NK-92 (cell line): ENCODE measurements at regions not wholly inside any gene's neighbourhood (a gene's known extent, or its start where the extent isn't known, plus 50 kb on each side); places are given as distances from the start of the nearest gene placed in this dataset.

Experiments
- DNase-seq: peaks from one replicate; lab custom pipeline; 2025; ENCODE audit not compliant: unreplicated experiment; lab: John Stamatoyannopoulos, UW

DNA sequence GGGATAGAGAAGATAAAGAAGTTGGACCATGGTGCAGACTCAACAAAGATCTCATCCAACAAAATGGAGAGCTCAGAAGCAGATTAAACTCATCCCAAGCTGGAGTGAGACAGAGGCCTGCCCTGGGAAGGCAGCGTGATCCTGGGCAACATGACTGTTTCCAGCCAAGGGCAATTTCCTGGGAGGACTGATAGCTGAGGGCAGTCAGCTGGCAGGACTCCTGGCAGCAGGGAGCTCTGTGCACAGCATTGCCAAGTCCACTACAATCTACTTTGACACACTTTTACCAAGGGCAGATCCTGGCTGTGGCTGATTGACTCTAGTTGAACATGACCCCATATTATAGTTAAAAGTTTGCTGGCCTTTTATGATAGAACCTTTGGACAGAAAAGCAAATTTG lies 357.3 kb upstream of the RASGEF1B start:
- DNase-seq, result no peak

- DNase-seq, result no peak
Observed at GRCh38 chr4:81827577-81828202, 356.0 kb upstream of the RASGEF1B start.

GRCh38 chr4:81826817-81827424 lies 355.2 kb upstream of the RASGEF1B start:
- DNase-seq, result no peak

DNA sequence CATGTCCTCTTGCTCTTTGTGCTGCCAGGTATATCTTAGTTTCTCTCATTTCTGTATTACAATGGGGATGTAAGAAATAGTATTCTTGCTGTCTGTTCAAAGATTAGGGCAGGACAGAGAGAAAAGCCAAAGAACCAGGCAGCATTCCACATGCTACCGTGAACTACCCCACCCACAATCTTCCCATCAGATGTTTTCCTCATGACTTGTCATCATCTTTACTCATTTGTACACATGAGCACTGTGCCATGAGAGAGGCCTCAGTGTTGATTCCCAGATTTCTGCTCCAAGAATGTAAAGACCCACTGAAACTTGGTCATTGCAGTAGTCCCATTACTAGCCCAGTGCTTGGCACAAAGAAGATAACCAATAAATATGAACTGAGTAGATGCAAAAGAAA lies 354.6 kb upstream of the RASGEF1B start:
- DNase-seq, result no peak

DNA sequence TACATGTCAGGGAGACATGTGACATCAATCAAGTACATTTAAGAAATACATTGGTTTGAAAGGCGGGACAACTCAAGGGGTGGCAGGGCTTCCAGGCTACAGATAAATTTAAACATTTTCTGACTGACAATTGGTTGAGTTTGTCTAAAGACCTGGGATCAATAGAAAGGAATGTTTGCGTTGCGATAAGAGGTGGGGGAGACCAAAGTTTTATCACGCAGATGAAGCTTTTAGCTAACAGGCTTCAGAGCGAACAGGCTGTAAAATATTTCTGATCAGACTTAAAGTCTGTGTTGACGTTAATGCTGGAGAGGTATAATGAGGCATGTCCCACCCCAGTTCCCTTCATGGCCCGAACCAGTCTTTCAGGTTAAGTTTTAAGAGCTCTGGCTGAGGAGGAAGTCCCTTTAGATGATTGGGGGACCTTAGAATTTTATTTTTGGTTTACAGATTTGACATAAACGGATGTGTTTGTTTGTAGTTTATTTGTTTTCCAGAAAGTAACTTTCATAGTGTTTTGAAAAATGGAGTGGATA lies 346.7 kb upstream of the RASGEF1B start:
- DNase-seq, result no peak

DNA sequence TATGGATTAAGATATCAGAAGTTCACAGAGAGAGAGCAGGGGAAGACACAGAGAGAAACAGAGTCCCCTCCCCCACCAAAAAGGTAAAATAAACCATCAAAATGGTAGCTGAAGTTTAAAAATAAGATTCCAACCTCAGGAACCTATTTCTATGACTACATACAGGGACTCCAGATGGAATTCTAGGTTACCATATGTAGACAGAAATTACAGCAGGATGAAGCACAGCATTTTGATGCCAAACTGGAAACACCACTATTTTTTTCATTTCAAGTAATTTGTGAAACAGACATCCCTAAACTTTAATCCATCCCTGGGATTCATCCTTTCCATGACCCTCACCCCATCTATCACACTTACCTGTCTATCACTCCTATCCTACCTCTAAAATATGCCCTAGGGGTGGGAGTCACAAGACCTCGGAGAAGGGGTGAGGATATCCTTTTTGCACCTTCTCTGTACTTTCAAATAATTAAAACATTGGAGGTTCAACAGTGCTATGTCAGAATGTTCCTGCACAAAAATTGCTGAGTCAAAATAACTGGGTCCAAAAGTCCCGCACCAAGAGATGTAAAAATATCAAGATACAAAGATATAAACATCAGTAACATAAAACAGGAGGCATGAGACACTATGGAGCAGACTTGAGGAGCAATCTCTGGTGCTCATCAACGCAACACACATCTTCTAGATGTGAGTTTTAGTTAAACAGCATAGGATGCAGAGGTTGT lies 344.5 kb upstream of the RASGEF1B start:
- DNase-seq, result no peak

DNA sequence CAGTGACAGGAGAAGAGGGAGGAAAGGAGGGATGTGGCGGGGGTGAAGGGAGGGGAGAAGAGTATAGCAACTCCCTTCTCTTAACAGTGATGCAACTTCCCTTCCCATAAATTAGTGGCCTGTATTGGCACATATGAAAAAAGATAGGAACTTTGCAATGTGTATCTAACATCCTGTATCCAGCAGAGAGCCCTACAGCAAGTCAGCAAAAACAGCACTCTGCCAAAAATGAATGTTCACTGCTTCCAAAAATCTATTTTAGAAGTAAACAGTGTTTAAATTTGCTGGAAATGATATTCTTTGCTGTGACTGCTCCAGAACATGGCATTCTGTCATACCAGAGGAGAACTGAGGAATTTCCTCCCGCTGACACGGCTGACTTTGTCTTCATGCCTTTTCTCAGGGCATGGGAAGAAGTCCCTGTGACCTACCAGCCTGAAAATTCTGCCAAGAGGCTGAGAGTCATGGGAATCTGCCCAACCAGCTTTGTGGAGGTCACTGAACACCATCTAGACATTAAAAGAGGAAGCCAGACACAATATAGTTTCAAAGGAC lies 343.4 kb upstream of the RASGEF1B start:
- no peak for DNase-seq

DNA sequence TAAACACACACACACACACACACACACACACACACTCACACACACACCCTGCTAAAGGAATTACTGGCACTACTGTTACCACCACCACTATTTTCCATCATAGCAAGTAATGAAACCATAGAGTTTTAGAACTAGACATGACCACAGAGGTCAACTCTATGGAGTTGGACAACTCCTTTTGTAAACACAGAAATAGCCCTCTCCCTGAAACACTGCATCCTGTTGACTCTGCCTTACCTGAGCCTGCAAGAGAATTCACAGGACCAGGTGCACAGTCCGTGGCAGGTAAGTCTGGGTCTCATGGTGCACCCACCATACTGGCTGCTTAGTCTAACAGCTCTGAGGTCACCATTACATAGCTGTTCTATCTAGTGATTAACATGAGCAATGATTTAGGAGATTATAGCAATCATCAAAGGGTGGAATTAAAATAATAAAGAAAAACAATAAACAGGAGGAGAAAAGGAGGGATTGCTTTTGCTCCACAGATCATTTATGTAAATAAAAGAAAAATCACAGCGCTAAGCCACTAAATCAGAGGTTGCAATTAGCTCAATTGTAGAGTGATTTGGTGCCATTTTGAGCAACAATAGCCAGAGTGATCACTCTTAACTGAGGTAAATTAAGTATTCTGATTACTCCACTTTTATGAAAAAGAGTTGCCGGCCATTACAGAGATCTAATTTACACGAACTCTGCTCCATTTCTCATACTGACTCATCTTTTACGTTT lies 340.0 kb upstream of the RASGEF1B start:
- DNase-seq, result no peak

DNA sequence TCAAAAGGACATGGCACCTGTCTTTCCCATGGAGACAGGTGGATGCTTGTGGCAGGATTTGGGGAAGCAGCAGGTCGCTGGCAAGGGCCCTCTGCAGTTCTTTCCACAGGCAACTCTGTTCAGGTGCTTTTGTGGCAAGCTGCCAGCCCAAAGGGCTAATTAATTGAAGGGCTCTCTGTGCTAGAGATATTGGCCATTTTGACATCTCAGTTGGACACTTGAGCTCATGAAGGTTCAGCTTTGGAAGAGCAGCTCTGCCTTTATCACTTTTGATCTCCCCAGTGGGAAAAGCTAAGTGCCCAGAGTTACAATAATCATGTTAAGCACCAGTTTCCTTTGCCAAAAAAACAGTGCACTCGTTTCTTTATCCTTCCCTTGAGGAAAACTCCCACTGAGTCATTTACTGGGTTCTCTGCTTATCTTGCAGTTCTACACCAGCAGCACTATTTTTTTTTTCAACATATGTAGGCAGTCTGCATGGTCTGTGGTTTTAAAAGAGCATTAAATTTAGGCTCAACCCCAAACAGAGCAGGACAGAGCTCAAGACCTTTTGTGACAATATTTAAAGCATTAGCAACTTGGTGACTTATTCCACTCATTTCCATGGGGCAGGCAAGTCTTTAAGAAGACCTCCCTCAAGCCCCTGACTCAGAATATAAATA lies 336.4 kb upstream of the RASGEF1B start:
- DNase-seq, result no peak

DNA sequence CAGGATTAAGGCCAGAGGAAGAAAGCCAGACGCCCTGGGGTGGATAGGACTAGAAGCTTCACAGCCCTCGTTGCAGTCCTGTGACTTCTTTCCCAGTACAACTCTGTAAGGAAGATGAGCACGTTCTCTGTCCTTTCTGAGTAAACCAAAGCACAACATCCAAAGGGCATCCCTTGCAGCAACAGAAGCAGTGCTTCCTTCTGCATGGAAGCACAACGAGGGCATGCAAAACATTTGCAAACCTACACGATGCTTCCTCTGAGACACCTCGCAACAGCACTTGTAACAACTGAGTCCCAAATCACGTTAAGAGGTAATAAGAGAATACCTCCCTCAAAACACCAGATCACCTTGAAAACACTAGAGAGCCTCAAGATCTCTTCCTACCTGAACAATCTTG lies 335.7 kb upstream of the RASGEF1B start:
- DNase-seq, result no peak

DNA sequence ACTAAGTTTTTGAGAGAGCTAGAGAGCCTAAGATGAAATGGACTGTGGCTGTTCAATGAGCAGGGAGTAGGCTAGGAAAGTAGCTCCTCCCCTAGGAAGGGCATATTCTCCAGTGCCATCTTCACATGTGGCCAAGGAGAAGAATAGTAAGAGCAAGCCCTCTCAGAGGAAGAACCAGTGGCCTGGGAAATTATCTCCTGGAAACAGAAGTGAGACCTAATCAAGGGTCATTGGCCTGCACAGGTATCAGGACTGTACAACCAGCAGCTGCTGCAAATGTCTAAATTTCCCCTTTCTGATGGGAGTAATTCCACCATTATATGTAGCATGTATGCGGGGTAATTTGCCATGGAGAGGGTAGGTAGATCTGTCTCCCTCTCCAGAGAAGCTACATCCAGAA lies 334.8 kb upstream of the RASGEF1B start:
- DNase-seq, result no peak

- DNase-seq, result no peak
Observed at GRCh38 chr4:81804849-81805248, 333.1 kb upstream of the RASGEF1B start.

DNA sequence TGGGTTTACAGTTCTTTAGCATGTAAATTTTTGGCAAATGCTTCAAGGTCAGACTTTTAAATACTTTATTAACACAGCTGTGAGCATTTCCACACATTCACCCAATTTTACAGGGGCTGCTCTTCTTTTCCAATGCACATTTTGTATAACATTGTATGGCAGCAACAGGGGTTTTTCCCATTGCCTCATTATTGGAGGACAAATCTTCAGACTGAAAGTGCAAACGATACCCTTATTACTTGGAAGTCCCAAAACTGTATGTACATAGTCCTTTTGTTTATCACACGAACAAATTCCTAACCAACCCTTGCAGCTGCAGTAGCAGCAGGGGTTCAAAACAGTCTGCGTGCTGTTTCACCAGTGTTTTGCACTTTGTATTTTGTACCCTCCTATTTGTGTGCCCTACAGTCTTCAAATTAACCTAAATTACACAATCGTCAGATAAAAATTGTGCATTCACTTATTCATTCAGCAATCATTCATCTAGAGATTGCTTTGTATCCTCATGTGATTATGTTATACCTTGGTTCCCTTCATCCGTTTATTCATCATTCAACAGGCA lies 330.7 kb upstream of the RASGEF1B start:
- DNase-seq, result no peak

- DNase-seq, result no peak
Observed at GRCh38 chr4:81799371-81799770, 327.7 kb upstream of the RASGEF1B start.

DNA sequence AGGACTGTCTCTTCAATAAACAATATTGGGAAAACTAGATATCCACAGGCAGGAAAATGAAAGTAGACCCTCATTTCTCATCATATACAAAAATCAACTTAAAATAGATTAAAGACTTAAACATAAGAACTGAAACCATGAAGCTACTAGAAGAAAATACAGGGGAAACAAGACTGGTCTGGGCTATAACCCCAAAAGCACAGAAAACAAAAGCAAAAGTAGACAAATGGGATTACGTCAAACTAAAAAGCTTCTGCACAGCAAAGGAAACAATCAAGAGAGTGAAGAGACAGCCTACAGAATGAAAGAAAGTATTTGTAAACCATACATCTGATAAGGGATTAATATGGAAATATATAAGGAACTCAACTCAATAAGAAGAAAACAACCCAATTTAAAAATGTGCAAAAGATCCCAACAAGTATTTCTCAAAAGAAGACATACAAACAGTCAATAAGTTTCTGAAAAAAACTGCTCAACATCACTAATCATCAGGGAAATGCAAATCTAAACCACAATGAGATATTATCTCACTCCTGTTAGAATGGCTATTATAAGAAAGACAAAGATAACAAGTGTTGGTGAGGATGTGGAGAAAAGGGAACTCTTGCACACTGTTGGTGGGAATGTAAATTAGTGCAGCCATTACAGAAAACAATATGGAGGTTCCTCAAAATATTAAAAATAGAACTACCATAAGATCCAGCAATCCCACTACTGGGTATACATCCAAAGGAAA lies 325.3 kb upstream of the RASGEF1B start:
- no peak for DNase-seq

- DNase-seq, result no peak
Observed at GRCh38 chr4:81792521-81792920, 320.8 kb upstream of the RASGEF1B start.

- DNase-seq, result no peak
Observed at GRCh38 chr4:81790477-81790876, 318.8 kb upstream of the RASGEF1B start.

DNA sequence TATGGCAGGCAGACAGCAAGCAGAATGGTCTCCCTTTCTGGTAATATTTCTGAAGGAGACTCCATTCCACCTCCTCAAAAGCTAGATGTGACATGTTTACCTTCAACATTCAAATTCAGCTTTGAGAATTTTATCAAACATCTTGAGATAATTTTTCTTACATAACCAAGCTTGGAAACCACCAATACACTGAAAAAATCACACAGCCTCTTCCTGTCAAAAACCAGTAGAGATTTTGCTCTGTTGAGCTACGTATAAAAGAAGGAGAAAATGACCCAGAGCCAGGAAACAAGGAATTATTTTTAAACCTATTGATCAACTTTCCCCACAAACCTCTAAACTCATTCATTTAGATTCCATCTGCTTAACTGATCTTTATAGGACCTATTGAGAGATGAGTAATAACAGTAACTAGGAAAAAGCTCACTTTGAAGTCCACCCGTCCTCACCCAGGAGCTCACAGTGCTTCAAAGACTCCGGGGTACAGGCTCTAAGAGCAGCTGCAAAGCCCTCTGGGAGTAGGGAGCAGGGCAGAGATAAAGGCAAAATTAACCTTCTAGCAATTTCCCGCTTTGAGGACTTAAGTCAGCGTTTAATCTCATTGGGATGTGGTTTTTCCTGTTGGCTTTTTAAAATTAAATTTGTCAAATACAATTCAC lies 318.2 kb upstream of the RASGEF1B start:
- DNase-seq, result no peak

DNA sequence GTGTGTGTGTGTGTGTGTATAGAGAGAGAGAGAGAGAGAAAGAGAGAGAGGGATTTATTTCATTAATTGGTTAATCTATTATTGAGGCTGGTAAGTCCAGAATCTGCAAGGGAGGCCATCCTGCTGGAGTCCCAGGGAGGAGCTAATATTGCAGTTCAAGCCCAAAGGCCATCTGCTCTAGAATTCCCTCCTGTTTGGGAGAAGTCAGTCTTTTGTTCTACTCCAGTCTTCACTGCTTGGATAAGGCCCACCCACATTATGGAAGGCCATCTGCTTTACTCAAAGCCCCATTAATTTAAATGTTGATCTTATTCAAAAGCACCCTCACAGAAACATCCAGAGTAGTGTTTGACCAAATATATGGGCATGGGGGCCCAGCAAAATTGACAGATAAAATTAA lies 317.5 kb upstream of the RASGEF1B start:
- DNase-seq, result no peak
